GM12892 (cell line): ENCODE measurements at regions not wholly inside any gene's neighbourhood (a gene's known extent, or its start where the extent isn't known, plus 50 kb on each side); places are given as distances from the start of the nearest gene placed in this dataset.

ENCODE experiments used
- POLR2A ChIP-seq: IDR thresholded peaks from 2 replicates; pipeline ENCODE4 v1.6.1; 2011; ENCODE audit warnings: low read depth, low read length, control low read depth
- POLR2AphosphoS5 ChIP-seq: IDR thresholded peaks from 2 replicates; pipeline ENCODE4 v1.6.1; 2011; ENCODE audit warnings: low read depth, low read length, control low read depth
- TAF1 ChIP-seq: IDR thresholded peaks from 2 replicates; pipeline ENCODE4 v1.6.1; 2011; ENCODE audit warnings: low read depth, mild to moderate bottlenecking, control low read depth, low read length, borderline replicate concordance

DNA sequence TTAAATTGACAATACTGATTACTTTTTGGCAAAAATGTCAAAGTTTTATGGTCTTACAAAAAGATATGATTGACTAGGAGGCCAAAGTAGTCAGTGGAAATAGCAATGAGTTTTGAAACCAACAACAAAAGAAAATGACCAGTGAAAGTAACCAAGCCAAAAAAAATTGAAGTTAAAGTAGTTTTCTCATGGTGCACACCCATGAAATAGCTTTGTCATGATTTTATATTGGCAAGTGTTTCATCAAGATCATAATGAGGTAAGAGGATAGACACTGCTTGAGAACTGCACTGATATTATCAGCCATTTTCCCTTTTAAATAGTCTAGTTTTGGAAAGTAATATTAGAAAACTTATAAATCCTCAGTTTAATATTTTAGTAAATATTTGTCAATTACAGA, 206.2 kb upstream of the ADAMTS5 start:
- TF ChIP-seq POLR2AphosphoS5 (no peak), POLR2A (no peak), TAF1 (no peak)
